Neural progenitor cell (in vitro differentiated cells): ENCODE measurements at regions not wholly inside any gene's neighbourhood (a gene's known extent, or its start where the extent isn't known, plus 50 kb on each side); places are given as distances from the start of the nearest gene placed in this dataset.

Experiments
- DNase-seq: peaks from one replicate; pipeline ENCODE4 v3.0.0-alpha.2; 2016; ENCODE audit warnings: low spot score
- H2AFZ ChIP-seq: fragments of 200-600 bp; sonication (generic); replicated peaks from 2 replicates; pipeline ENCODE4 v1.6.1; 2016; ENCODE audit warnings: antibody characterized with exemption
- H3F3A ChIP-seq: fragments of 200-600 bp; sonication (generic); 2 replicates; pipeline ENCODE4 v1.6.1; 2016; ENCODE audit warnings: antibody characterized with exemption, low read depth
- H3K27ac ChIP-seq: fragments of 200-600 bp; sonication (generic); 2 replicates; pipeline ENCODE4 v1.5.1; 2016; ENCODE audit warnings: mild to moderate bottlenecking
- H3K27me3 ChIP-seq: fragments of 200-600 bp; sonication (generic); 2 replicates; pipeline ENCODE4 v1.6.1; 2016; ENCODE audit warnings: mild to moderate bottlenecking, moderate library complexity
- H3K36me3 ChIP-seq: fragments of 200-600 bp; sonication (generic); 2 replicates; pipeline ENCODE4 v1.5.1; 2016
- H3K4me1 ChIP-seq: fragments of 200-600 bp; sonication (generic); 2 replicates; pipeline ENCODE4 v1.6.1; 2016; ENCODE audit warnings: mixed run types
- H3K4me2 ChIP-seq: fragments of 200-600 bp; sonication (generic); 2 replicates; pipeline ENCODE4 v1.6.1; 2016
- H3K4me3 ChIP-seq: fragments of 200-600 bp; sonication (generic); 2 replicates; pipeline ENCODE4 v1.5.1; 2016
- H3K79me2 ChIP-seq: fragments of 200-600 bp; sonication (generic); 2 replicates; pipeline ENCODE4 v1.6.1; 2016; ENCODE audit warnings: low read depth
- H3K9ac ChIP-seq: fragments of 200-600 bp; sonication (generic); 2 replicates; pipeline ENCODE4 v1.6.1; 2016
- H3K9me3 ChIP-seq: fragments of 200-600 bp; sonication (generic); 2 replicates; pipeline ENCODE4 v1.5.1; 2016; ENCODE audit warnings: low read depth
- H4K20me1 ChIP-seq: fragments of 200-600 bp; sonication (generic); 2 replicates; pipeline ENCODE4 v1.6.1; 2016; ENCODE audit warnings: low read depth
- H3K27ac Mint-ChIP-seq: 3 replicates; pipeline ENCODE4 v1.8.0; 2021; ENCODE audit warnings: mixed read lengths
- H3K27me3 Mint-ChIP-seq: 2 replicates; pipeline ENCODE4 v1.8.0; 2022; ENCODE audit warnings: low read depth, mild to moderate bottlenecking, inconsistent platforms, moderate library complexity, mixed read lengths; ENCODE audit not compliant: insufficient read depth
- H3K36me3 Mint-ChIP-seq: 3 replicates; pipeline ENCODE4 v1.8.0; 2021; ENCODE audit warnings: mixed read lengths
- H3K4me1 Mint-ChIP-seq: 3 replicates; pipeline ENCODE4 v1.8.0; 2021; ENCODE audit warnings: mixed read lengths
- H3K4me3 Mint-ChIP-seq: 3 replicates; pipeline ENCODE4 v1.8.0; 2021; ENCODE audit warnings: mild to moderate bottlenecking, moderate library complexity, mixed read lengths
- H3K9me3 Mint-ChIP-seq: 3 replicates; pipeline ENCODE4 v1.8.0; 2020; ENCODE audit warnings: mixed read lengths
- CTCF ChIP-seq: fragments of 200-600 bp; sonication (generic); IDR thresholded peaks from 2 replicates; pipeline ENCODE4 v1.5.1; 2017; ENCODE audit warnings: antibody characterized with exemption, mild to moderate bottlenecking
- EZH2 ChIP-seq: fragments of 200-600 bp; sonication (generic); IDR thresholded peaks from 2 replicates; pipeline ENCODE4 v1.6.1; 2017; ENCODE audit warnings: antibody characterized with exemption, mild to moderate bottlenecking, moderate library complexity
- EZH2phosphoT487 ChIP-seq: fragments of 200-600 bp; sonication (generic); IDR thresholded peaks from 2 replicates; pipeline ENCODE4 v1.6.1; 2017; ENCODE audit warnings: antibody characterized with exemption

- H3K4me1 ChIP-seq: peaks cover 43% of the 10 kb centered on the region
- H3K36me3 ChIP-seq: no peaks in the 10 kb centered on the region
- H3K9ac ChIP-seq: no peak overlapping the region
- no peaks in the 10 kb centered on the region for H3K27me3 ChIP-seq
- Mint-ChIP-seq H3K27ac (no peak overlapping the region), H3K27me3 (peaks cover 6% of the 10 kb centered on the region), H3K4me3 (no peak overlapping the region), H3K4me1 (peaks cover 60% of the 10 kb centered on the region), H3K36me3 (no peaks in the 10 kb centered on the region), H3K9me3 (no peaks in the 10 kb centered on the region)
- H3K79me2 ChIP-seq: no peaks in the 10 kb centered on the region
- no peaks in the 10 kb centered on the region for H3K9me3 ChIP-seq
- H3K27ac ChIP-seq: no peak overlapping the region
- H3F3A ChIP-seq: peaks cover 5% of the 10 kb centered on the region
- H2AFZ ChIP-seq: no peak overlapping the region
- H3K4me3 ChIP-seq: no peak overlapping the region
- H4K20me1 ChIP-seq: no peaks in the 10 kb centered on the region
- DNase-seq: no peak
- no peak for TF ChIP-seq CTCF
- no peak for TF ChIP-seq EZH2phosphoT487
- TF ChIP-seq EZH2: no peak
- H3K4me2 ChIP-seq: peak overlapping the region; percentile 33
These were observed 354.9 kb upstream of the PLXNA2 start for GRCh38 chr1:208599063-208599462.

- no peak overlapping the region for H2AFZ ChIP-seq
- H3K4me3 ChIP-seq: no peak overlapping the region
- no peak overlapping the region for H3K27ac ChIP-seq
- H3K9ac ChIP-seq: no peak overlapping the region
- H3K4me1 Mint-ChIP-seq: peaks cover 71% of the 10 kb centered on the region
- peak overlapping the region; percentile 31 for H3K4me3 Mint-ChIP-seq
- peak overlapping the region; percentile 92 for H3K27ac Mint-ChIP-seq
- peaks cover 43% of the 10 kb centered on the region for H3K4me1 ChIP-seq
- no peaks in the 10 kb centered on the region for H3K9me3 ChIP-seq
- H3K4me2 ChIP-seq: peak overlapping the region; percentile 50
- peak; percentile 28 for DNase-seq
- peaks cover 5% of the 10 kb centered on the region for H3F3A ChIP-seq
- TF ChIP-seq CTCF: no peak
- no peak for TF ChIP-seq EZH2
- no peak for TF ChIP-seq EZH2phosphoT487
- H3K9me3 Mint-ChIP-seq: no peaks in the 10 kb centered on the region
- no peaks in the 10 kb centered on the region for H3K36me3 ChIP-seq
- peaks cover 10% of the 10 kb centered on the region for H3K27me3 Mint-ChIP-seq
- no peaks in the 10 kb centered on the region for H3K79me2 ChIP-seq
- H3K36me3 Mint-ChIP-seq: no peaks in the 10 kb centered on the region
- no peaks in the 10 kb centered on the region for H4K20me1 ChIP-seq
- H3K27me3 ChIP-seq: no peaks in the 10 kb centered on the region
These were observed 356.4 kb upstream of the PLXNA2 start for GRCh38 chr1:208600456-208601190.

DNA sequence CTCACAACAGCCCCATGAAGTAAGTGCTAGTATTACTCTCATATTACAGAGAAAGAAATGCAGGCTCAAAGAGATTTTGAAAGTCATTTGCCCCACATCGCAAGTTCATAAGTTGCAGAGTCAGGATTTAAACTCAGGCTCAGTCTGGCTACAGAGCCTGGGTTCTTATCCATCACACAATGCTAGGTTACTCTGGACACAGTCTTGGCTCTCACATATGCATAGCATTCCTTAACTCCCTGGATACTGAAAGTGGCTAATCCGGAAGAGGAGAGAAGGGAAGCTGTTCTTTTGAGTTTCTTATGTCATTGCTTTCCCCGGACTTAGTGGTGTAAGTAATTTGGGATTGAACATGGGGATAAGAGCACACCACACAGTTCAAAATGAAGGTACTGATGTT, 357.4 kb upstream of the PLXNA2 start:
- Histone ChIP-seq H3K27me3 (no peaks in the 10 kb centered on the region), H3K4me1 (peaks cover 44% of the 10 kb centered on the region), H3K27ac (no peak overlapping the region), H4K20me1 (no peaks in the 10 kb centered on the region), H3F3A (peaks cover 5% of the 10 kb centered on the region), H3K4me3 (no peak overlapping the region), H3K79me2 (no peaks in the 10 kb centered on the region), H3K4me2 (no peak overlapping the region), H3K9ac (no peak overlapping the region), H2AFZ (no peak overlapping the region), H3K9me3 (no peaks in the 10 kb centered on the region), H3K36me3 (no peaks in the 10 kb centered on the region)
- H3K4me3 Mint-ChIP-seq: no peak overlapping the region
- DNase-seq: peak; percentile 35
- H3K4me1 Mint-ChIP-seq: peaks cover 73% of the 10 kb centered on the region
- H3K9me3 Mint-ChIP-seq: no peaks in the 10 kb centered on the region
- peak overlapping the region; percentile 93 for H3K27ac Mint-ChIP-seq
- no peaks in the 10 kb centered on the region for H3K36me3 Mint-ChIP-seq
- peaks cover 10% of the 10 kb centered on the region for H3K27me3 Mint-ChIP-seq
- TF ChIP-seq EZH2 (no peak), CTCF (no peak), EZH2phosphoT487 (no peak)
